ENCODE measurements at regions not wholly inside any gene's neighbourhood (a gene's known extent, or its start where the extent isn't known, plus 50 kb on each side); places are given as distances from the start of the nearest gene placed in this dataset.

- Histone ChIP-seq H3K27me3 (ENCODE audit: insufficient read depth, low read length, poor library complexity, severe bottlenecking) (no peaks in the 10 kb centered on the region), H3K4me2 (ENCODE audit: low read depth, low read length, poor library complexity, severe bottlenecking) (no peak overlapping the region), H3K79me2 (ENCODE audit: insufficient read depth, low read length) (no peaks in the 10 kb centered on the region), H3K9me2 (replicated peaks; ENCODE audit: low read depth, low read length) (no peaks in the 10 kb centered on the region), H3K9me3 (ENCODE audit: insufficient read depth, low read depth, low read length) (no peaks in the 10 kb centered on the region), H2AFZ (ENCODE audit: low read length) (no peak overlapping the region), H3K4me3 (ENCODE audit: low read length, poor library complexity, severe bottlenecking) (no peak overlapping the region), H4K20me1 (ENCODE audit: insufficient read depth, low read length, poor library complexity, severe bottlenecking) (no peaks in the 10 kb centered on the region), H3K9ac (ENCODE audit: low read depth, low read length, poor library complexity, severe bottlenecking) (no peak overlapping the region), H3K4me1 (ENCODE audit: insufficient read depth, low read length, poor library complexity, severe bottlenecking) (no peaks in the 10 kb centered on the region), H3F3A (ENCODE audit: low read depth) (no peaks in the 10 kb centered on the region), H3K36me3 (ENCODE audit: insufficient read depth, low read length) (no peaks in the 10 kb centered on the region)
- TF ChIP-seq CTCF (conservative IDR thresholded peaks at IDR 0.05; ENCODE audit: low read length) (no peak), EZH2phosphoT487 (IDR thresholded peaks at IDR 0.05; ENCODE audit: borderline replicate concordance) (no peak)
Measured at GRCh38 chr10:111612273-111612672, 535.4 kb downstream of the ADRA2A start.

DNA sequence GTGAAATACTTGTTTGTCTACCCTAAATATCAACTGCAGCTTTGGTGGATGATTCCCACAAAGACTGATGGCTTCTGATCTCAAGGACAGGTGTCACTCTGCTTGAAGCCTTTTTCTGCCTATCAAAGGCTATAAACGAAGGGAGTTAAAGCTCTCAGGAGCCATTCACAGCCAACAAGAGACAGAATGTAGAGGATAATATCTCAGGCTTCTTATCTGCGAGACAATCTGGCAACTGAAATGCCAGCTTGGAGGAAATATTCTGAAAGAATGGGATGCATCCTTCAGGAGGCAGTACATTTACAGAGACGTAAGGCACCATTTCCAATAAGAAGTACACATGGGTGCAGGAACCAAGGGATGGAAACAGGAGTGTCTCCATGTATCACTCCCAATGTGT, 549.4 kb downstream of the GPAM start:
- TF ChIP-seq CTCF (conservative IDR thresholded peaks at IDR 0.05; ENCODE audit: low read length) = no peak
- no peak for TF ChIP-seq EZH2phosphoT487 (IDR thresholded peaks at IDR 0.05; ENCODE audit: borderline replicate concordance)
- Histone ChIP-seq H3K79me2 (ENCODE audit: insufficient read depth, low read length) (no peaks in the 10 kb centered on the region), H3F3A (ENCODE audit: low read depth) (no peaks in the 10 kb centered on the region), H3K9me3 (ENCODE audit: insufficient read depth, low read depth, low read length) (no peaks in the 10 kb centered on the region), H3K27me3 (ENCODE audit: insufficient read depth, low read length, poor library complexity, severe bottlenecking) (no peaks in the 10 kb centered on the region), H4K20me1 (ENCODE audit: insufficient read depth, low read length, poor library complexity, severe bottlenecking) (no peaks in the 10 kb centered on the region), H3K9ac (ENCODE audit: low read depth, low read length, poor library complexity, severe bottlenecking) (no peak overlapping the region), H3K4me2 (ENCODE audit: low read depth, low read length, poor library complexity, severe bottlenecking) (no peak overlapping the region), H2AFZ (ENCODE audit: low read length) (no peak overlapping the region), H3K9me2 (replicated peaks; ENCODE audit: low read depth, low read length) (no peaks in the 10 kb centered on the region), H3K4me3 (ENCODE audit: low read length, poor library complexity, severe bottlenecking) (no peak overlapping the region), H3K36me3 (ENCODE audit: insufficient read depth, low read length) (no peaks in the 10 kb centered on the region), H3K4me1 (ENCODE audit: insufficient read depth, low read length, poor library complexity, severe bottlenecking) (no peaks in the 10 kb centered on the region)

GRCh38 chr10:111646021-111646420, 537.5 kb downstream of the GPAM start:
- no peak for TF ChIP-seq EZH2phosphoT487 (IDR thresholded peaks at IDR 0.05; ENCODE audit: borderline replicate concordance)
- TF ChIP-seq CTCF (conservative IDR thresholded peaks at IDR 0.05; ENCODE audit: low read length) = no peak
- H4K20me1 ChIP-seq (ENCODE audit: insufficient read depth, low read length, poor library complexity, severe bottlenecking) = no peaks in the 10 kb centered on the region
- H2AFZ ChIP-seq (ENCODE audit: low read length) = no peak overlapping the region
- no peaks in the 10 kb centered on the region for H3K27me3 ChIP-seq (ENCODE audit: insufficient read depth, low read length, poor library complexity, severe bottlenecking)
- no peaks in the 10 kb centered on the region for H3K79me2 ChIP-seq (ENCODE audit: insufficient read depth, low read length)
- no peak overlapping the region for H3K4me2 ChIP-seq (ENCODE audit: low read depth, low read length, poor library complexity, severe bottlenecking)
- no peak overlapping the region for H3K9ac ChIP-seq (ENCODE audit: low read depth, low read length, poor library complexity, severe bottlenecking)
- H3K4me3 ChIP-seq (ENCODE audit: low read length, poor library complexity, severe bottlenecking) = no peak overlapping the region
- H3K9me3 ChIP-seq (ENCODE audit: insufficient read depth, low read depth, low read length) = no peaks in the 10 kb centered on the region; the same call in 1 of the 2 replicates
- H3F3A ChIP-seq (ENCODE audit: low read depth) = no peaks in the 10 kb centered on the region
- H3K4me1 ChIP-seq (ENCODE audit: insufficient read depth, low read length, poor library complexity, severe bottlenecking) = no peaks in the 10 kb centered on the region
- no peaks in the 10 kb centered on the region for H3K36me3 ChIP-seq (ENCODE audit: insufficient read depth, low read length)
- no peaks in the 10 kb centered on the region for H3K9me2 ChIP-seq (replicated peaks; ENCODE audit: low read depth, low read length)

Data from Loucy (cell line).